Vagina (tissue), 2 donors: ENCODE measurements at regions not wholly inside any gene's neighbourhood (a gene's known extent, or its start where the extent isn't known, plus 50 kb on each side); places are given as distances from the start of the nearest gene placed in this dataset.

Source experiments
- CTCF ChIP-seq, 3 experiments: fragments of 450-650 bp in 2 of 3; fragments of 200-600 bp in 1 of 3; sonication (generic) in 1 of 3; IDR thresholded peaks; one replicate each; pipeline ENCODE4 v1.5.1; 2017 to 2019; ENCODE audit warnings: antibody characterized with exemption in 3 of 3, mild to moderate bottlenecking in 2 of 3, moderate library complexity in 2 of 3
- POLR2AphosphoS5 ChIP-seq, 2 donors: sonication (generic); formaldehyde crosslinking; IDR thresholded peaks; one replicate each; pipeline ENCODE4 v1.9.0; 2017; ENCODE audit warnings: antibody characterized with exemption in 2 of 2, mild to moderate bottlenecking in 2 of 2, low read depth in 1 of 2; ENCODE audit not compliant: insufficient read depth in 1 of 2

- no peak for TF ChIP-seq CTCF (IDR thresholded peaks at IDR 0.05)
- no peak for TF ChIP-seq POLR2AphosphoS5 (IDR thresholded peaks at IDR 0.05; ENCODE audit: insufficient read depth in 1 of 2, low read depth in 1 of 2)
These were observed 273.9 kb upstream of the SGCD start for GRCh38 chr5:156053056-156053455.
